ENCODE measurements at regions not wholly inside any gene's neighbourhood (a gene's known extent, or its start where the extent isn't known, plus 50 kb on each side); places are given as distances from the start of the nearest gene placed in this dataset.
"Not testable (repeated sequence)": the region's sequence is repeated elsewhere in the genome, so short reads cannot be mapped to it uniquely, and the experiment has no call there.

DNA sequence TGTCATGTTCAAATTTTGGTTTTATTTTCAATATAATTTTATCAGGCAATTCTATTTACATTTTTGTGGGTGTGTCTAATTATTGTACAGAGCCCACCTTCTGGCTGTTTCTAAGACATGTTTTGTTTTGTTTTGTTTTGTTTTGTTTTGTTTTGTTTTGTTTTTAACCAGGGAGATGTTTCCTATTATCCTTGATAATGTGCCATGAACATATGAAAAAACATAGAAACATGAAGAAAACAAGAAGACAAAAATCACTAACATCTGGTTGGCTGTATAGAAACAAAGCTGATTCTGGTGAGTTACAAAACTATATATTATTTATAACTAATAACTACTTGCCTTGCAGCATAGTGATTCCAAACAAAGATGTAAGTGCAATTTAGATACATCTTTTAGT lies 128.1 kb upstream of the TRPC4 start:
- no peak for DNase-seq

DNA sequence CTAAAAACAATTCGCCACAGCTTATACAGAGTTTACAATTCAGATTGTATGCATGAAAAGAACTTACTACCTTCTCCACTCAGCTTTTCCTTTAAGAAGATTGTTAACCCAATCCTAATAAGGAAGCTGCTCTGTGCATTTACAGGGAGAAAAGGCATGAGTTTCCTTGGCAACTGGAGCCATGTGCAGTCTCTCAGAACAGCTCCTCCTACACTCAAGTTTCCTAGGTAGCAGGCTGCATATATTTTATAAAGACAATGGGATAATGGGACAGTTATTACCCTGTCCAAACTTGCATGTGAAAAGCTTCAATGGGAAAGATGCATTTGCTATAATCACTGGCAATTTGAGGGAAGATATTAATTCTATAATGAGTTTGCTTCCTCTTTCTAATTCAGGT lies 125.5 kb upstream of the TRPC4 start:
- no peak for DNase-seq

DNA sequence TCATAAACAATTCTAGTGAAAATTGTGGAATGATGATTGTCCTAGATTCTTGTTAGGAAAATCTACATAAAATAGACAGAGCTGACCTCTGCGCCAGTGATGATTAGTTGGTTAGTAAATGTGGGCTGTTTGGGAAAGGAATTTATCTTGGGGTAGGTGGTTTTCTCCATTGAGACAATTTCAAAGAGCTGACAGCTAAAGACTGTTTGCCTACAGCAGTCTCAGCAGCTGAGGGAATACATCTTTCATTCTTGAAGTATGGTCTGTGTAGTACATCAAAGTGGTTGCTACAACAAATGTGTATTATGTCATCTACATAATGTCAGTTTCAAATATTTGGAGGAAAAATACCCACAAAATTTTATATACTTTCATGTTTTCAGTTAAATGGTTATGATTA lies 117.2 kb upstream of the TRPC4 start:
- no peak for DNase-seq

DNA sequence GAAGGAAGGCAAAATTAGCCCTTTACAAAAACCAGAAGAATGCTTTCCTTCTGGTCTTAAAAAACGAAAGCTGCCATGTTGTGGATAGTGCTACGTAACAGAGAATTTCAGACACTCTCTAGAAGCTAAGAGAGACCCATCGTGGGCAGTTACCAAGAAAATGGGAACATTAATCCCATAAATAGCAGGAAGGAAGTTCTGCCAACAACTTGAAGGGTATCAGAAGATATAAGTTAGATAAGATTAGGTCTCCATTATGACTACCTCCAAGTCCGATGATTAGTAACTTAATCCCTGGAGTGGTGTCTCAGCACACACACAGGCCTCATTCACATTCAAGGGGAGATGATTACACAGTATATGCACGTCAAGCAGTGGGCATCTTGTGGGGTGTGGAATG lies 115.7 kb upstream of the TRPC4 start:
- no peak for DNase-seq

DNA sequence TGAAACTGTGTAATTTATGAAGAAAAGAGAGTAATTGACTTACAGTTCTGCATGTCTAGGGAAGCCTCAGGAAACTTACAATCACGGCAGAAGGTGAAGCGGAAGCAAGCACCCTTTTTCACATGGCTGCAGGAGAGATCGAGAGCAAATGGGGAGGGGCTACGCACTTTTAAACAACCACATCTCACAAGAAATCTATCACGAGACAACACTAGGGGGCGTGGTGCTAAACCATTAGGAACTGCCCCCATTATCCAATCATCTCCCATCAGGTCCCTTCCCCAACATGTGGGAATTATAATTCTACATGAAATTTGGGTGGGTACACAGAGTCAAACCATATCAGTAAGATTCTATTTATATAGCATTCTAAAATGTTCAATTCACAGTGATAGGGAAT lies 114.8 kb upstream of the TRPC4 start:
- no peak for DNase-seq

DNA sequence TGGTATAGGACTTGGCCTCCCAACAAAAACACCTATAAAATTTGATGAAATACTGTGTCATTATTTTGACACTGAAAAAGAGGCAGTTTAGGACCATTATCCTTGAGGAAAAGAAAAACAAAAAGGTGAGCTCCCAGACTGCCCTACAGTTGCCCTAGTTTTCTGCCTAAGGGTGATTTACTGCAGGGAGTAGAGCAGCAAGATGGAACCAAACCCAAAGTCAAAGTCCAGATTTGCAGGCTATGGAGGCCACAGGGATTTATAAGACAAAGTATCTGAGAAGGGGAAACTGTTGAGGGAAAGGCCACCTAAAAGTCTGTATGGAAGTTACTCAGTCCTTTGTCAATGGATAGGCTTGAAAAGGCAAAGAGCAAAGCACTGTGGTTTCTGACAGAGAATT lies 112.4 kb upstream of the TRPC4 start:
- no peak for DNase-seq

DNA sequence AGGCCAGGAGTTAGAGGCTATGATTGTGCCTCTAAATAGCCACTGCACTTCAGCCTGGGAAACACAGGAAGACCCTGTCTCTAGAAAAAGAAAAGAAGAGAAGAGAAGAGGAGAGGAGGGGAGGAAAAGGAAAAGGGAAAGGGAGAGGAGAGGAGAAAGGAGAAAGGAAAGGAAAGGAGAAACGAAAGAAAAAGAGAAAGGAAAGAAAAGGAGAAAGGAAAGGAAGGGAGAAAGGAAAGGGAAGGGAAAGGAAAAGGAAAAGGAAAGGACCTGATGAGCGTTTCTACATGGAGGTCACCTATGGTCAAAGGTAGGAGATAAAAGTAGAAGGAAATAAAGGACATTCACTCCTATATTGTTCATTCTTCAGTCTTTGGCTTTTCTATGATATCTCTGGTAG lies 109.1 kb upstream of the TRPC4 start:
- DNase-seq: no peak

DNA sequence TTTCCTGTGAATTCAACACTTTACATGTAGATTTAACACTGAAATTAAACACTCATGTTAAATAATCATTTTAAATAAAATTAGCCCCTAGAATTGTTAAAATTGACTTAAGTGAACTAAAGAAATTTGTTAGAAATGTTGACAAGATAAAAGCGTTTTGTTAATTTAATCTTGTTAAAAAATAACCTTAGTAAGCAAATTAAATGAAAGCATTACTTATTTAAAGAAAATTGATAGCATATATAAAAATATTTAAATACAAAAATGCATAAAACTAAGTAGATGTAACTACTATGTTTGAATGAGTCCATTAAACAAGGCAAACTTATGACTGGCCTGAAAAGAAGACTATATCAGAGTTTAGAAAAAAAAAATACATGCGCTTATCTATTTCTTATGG lies 99.0 kb upstream of the TRPC4 start:
- no peak for DNase-seq

DNA sequence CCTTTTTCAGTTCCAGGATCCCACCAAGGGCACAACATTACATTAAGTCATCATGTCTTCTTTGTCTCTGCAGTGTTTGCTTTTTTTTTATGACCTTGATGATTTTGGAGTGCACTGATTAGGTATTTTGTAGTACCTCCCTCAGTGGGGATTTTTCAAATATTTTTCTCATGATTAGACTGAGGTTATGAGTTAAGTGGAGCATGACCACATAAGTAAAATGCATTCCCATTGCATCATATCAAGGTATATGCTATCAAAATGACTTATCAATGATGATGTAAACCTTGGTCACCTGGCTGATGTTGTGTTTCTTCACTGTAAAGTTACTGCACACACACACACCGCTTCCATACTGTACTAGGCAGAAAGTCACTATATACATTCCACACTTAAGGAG lies 96.7 kb upstream of the TRPC4 start:
- DNase-seq: no peak

DNA sequence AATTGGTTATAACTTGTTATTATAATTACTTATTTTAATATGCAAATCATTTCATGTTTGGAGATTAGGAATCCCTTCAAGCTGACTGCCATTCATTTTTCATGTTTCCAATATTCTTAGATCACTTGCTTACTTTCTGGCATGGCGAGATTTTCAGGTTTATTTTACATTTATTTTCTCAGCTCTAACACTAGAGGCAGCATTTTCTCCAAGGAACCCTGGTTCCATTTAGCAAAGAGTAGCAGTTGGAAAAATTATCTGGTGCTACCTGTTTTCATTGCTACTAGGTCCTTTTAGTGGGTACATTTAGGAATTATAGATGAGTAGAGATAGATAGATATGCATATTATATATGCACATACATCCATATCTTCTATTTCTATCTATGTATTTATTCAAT lies 90.9 kb upstream of the TRPC4 start:
- DNase-seq: no peak

DNA sequence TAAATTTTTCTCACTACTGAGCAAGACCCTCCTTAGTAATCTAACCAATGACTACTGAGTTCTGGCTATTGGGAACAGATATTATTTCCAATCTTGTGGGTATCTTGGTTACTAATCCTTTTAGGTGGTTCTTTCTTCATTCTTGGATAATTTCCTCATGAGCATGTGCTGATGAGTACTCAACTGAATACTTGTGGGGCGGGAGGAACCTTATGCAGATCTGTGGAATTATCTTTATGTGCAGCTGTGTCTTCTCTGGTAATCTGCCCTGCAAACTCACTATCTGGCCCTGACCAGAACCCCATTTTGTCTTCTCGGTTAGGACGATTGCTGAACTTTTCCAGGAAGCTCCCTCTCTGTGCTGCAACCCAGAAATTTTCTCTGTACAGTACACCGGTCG lies 89.7 kb upstream of the TRPC4 start:
- DNase-seq: no peak

DNA sequence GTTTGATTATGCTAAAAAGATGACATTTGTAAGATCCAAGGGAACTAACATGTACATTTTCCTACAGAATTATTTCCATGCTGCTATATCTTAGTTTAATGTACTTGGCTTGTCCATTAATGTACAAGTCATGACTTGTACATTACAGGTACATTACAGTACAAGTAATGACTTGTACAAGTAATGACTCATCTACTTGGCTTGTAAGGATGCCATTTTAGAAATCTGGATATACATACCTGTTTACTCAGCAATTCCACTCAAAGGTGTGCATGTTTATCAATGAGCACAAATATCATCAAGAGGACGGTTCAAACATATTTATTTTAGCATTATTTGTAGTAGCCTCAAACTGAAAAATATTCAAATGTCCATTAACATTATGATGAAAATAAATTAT lies 87.0 kb upstream of the TRPC4 start:
- DNase-seq: no peak

DNA sequence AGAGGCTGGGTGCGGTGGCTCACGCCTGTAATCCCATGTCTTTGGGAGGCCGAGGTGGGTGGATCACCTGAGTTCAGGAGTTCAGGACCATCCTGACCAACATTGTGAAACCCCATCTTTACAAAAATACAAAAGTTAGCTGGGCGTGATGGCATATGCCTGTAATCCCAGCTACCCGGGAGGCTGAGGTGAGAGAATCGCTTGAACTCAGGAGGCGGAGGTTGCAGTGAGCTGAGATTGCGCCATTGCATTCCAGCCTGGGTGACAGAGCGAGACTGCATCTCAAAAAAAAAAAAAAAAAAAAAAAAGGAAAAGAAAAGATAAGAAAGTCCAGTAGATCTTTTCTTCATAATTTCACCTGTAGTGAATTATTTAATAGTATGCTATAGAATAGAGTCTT lies 85.0 kb upstream of the TRPC4 start:
- DNase-seq: not testable (repeated sequence)

DNA sequence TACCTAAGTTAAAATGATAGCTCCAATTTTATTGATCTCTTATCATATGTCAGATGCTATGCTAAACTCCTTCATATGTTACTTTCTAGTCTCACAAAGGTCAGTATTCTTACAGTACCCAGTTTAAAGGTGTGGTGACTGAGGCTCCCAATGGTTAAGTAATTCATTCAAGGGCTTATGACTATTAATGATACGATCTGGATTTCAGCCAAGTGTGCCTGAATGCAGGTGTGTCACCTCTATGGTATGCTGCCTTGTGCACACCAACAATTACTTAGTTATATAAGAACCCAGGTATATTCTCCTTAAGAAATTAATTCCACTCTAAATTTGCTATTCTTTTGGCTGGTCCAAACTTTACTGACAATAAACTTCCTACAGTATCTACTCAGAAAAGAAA lies 84.6 kb upstream of the TRPC4 start:
- DNase-seq: no peak

DNA sequence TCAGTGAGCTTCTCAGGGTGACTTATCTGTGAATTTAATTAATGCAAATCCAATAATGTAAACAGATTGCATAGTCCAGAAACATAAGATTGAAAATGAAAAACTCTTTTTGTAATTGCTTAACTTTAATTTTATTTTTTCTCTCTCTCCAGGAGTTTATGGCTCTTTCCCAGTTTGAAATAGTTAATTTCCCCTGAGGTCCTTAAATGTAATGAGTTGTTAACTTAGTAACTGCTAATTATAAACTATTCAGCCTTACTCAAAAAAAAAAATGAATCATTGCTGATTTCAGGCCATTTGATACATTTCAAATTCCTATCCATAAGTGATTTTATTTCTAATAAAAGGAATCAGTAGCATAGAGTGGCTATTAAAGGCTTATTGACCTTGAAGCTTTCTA lies 84.1 kb upstream of the TRPC4 start:
- no peak for DNase-seq

DNA sequence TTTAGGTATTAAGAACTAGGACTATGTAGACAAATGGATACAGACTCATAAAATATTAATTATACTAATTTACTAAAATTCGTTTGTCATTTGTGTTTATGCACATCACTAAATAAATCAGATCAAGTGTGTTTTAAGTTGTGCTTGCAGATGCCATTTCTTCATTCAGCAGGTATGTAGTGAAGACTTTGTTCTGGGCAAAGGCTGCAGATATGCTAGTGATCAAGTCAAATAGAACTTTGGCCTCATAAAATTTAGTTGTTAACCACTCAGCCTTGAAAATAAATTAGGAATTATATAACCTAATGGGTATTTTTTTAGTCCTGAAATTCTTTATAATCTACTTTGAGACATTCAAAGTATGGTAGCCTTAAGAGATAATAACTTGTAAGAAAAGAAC lies 80.4 kb upstream of the TRPC4 start:
- no peak for DNase-seq

DNA sequence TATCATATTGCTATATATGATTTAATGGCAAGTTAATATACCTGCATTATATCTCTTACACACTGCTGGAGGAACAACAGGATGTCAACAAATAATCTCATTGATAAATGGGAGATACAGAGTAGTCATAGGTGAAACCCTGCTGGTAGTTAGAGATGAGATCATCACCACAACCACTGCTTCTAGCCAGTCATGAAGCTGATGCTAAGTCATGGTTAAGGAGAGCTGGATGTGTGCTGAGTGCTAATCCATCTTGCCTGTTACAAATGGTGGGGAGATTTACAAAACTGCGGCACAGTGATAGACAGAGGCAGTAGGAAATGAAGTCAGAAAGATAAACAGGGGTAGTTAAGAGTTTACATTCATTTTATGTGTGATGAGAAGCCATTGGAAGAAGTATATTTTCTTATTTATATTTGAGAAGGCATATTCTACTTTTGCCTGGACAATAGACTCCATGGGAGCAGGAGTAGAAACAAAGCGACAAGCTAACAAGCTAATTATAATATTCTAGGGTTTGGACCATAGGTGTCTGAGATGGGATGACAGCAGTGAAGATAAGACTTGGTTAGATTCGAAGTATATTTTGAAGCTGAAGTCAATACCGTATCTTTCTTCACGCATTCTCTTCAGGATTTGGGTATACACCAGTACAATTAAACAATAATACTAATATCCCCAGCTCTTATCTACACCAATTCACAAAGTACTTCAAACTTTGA lies 78.0 kb upstream of the TRPC4 start:
- DNase-seq: no peak

DNA sequence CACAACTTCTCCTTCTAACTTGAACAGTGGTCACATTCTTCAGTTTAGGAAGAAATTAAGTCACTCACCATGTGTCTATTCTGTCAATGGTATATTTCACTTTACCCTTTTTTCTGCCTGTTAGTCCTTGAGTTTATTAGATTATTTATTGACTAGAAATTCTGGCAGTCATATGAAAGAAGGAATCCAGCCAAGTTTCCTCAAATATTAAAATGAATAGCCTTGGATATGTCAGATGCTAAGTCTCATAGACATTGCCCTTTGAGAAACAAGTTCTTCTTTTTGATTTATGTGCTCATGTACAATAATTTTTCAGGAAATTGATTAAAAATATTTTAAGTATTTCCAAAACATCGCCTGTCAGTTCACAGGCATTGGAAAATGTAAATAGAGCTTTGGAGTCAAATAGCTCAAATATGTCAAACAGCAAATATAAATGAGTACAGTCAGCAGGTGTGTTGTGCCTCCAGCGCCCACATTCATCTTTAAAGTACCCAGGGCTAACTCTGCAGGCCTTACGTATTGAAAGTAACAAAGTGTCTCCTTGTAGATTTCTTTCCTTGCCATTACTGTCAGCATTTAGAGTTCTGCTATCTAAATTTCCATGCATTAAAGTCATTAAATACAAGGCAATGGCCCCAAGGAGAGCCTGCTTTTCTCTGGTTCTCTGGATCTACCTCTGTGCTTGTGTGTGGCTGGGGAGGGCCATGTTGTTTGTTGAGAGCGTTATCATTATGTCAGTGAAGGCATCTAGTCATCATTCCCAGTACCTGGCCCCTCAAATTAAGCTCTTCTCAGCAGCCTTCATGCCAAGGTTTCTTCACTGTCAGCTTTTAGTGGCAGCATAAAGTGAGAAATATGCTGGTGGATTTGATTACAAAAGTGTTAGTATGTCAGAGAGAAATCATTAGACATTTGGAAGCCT lies 76.3 kb upstream of the TRPC4 start:
- no peak for DNase-seq

DNA sequence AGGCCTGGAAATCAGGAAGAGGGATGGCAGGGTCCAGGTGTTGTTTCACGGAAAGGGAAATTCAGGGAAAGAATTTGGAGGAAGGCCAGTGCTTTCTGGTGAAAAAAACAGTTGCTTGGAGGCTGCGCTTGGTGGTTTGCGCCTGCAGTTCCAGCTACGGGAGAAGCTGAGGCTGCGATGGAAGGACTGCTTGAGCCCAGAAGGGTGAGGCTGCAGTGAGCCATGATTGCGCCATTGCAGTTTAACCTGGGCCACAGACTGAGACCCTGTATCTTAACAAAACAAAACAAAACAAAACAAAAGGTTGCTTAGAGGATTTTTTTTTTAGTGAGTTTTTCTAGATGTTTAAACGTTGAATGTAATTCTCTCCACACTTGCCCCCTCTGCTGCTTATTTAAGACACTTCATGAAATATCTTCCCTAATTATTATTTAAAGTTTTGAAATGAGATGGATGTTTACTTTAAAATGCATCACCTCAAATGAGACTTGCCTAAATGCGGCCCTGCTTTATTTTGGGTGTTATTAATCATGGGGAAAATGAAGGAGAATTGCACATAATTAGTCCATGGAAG lies 75.4 kb upstream of the TRPC4 start:
- DNase-seq: no peak

DNA sequence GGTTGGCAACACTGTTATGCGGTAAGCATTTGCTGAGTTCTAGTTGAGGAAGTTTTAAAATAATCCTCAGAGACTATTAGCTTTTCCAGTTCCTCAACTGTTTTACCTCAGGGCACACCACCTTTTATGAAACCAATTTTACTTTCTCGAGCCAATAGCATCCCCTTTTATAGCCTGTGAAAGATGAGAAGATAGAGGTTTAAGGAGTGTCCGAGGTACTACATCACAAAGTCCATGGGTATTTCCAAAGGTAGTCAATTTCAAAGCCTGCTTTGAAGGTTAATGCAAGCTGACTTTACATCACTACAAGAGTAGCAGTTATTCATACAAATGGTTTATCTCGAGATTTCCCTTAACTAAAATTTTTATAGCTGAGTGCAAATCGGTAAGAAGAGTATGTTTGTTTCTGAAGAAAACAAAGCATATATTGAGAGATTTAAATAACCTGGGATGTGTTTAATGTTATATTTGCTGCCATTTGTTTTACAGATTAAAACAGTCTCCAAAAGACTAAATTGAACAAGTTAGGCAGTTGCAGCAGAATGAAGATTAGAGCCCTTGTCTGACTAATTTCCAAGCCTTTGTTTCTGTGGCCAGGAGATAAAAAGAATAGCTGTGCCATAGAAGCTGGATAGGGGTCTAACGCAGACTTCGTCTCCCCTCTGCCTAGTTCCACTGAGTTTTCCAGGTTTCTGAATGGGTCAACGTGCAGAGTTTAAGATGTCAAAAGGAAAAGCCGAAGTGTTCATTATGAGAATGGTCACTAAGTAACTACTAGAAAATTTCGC lies 74.7 kb upstream of the TRPC4 start:
- DNase-seq: no peak

DNA sequence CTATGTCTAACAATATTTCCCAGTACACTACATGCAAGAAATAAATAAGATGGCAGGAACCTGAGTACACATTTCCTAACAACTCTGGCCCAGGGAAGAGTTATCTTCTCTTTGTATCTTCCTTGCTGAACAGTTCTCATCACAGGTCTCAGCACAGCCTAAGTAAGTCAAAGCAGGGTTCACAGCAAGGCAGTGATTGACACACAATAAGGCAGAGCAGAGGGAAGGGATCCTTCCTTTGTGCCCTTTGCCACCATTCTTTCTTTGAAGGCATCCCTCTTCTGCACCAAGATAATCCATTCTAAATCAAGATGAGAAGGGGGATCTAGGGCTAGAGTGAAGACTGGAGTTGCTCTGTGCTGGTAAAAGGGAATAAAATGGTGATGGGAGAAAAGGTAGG lies 73.4 kb upstream of the TRPC4 start:
- no peak for DNase-seq

Measured in right lung (tissue), 2 donors.